ENCODE measurements at regions not wholly inside any gene's neighbourhood (a gene's known extent, or its start where the extent isn't known, plus 50 kb on each side); places are given as distances from the start of the nearest gene placed in this dataset.
"Not testable (repeated sequence)": the region's sequence is repeated elsewhere in the genome, so short reads cannot be mapped to it uniquely, and the experiment has no call there.

GRCh38 chr12:116327992-116328391 is 50.5 kb upstream of the MED13L start:
- DNase-seq (ENCODE audit: low read depth), result not testable (repeated sequence)

GRCh38 chr12:116331876-116332275 is 54.4 kb upstream of the MED13L start:
- DNase-seq (ENCODE audit: low read depth), result no peak

GRCh38 chr12:116332705-116333380 is 55.4 kb upstream of the MED13L start:
- no peak for DNase-seq (ENCODE audit: low read depth)

- no peak for DNase-seq (ENCODE audit: low read depth)
Measured at GRCh38 chr12:116333402-116333801, 55.9 kb upstream of the MED13L start.

DNA sequence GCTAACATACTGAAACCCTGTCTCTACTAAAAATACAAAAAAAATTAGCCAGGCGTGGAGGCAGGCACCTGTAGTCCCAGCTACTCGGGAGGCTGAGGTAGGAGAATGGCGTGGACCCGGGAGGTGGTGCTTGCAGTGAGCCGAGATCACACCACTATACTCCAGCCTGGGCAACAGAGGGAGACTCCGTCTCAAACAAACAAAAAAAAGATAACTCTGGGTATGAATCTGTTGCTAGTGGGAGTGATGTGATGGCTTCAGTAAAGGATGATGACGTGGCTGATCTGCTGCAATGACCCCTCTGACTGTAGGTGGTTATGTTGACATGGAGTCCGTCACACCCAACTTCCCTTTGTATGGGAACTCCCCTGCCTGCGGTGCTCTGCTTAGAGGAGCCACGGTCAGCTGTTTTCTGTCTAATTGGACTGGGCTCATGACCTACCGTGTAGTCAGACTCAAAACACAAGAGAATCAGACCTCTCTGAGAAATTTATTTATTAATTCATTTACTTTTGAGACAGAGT is 59.1 kb upstream of the MED13L start:
- DNase-seq (ENCODE audit: low read depth), result no peak

DNA sequence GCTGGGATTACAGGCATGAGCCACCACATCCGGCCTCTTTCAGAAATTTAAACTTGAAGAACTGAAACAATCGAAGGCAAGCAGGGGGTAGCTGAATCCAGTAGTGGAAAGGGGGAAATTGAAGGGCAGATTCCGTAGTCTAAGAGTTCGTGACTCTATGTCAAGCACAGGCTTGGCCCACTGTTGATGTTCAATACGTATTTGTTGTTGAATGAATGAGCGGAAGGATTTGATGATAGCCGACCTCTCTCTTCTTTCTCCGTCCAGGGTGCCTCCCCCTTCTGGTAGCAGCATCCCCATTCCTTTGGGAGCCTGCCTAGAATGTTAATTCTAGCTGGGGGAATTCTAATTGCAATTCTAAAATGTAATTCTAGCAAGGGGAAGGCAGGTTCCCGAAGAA is 59.8 kb upstream of the MED13L start:
- DNase-seq (ENCODE audit: low read depth), result no peak

DNA sequence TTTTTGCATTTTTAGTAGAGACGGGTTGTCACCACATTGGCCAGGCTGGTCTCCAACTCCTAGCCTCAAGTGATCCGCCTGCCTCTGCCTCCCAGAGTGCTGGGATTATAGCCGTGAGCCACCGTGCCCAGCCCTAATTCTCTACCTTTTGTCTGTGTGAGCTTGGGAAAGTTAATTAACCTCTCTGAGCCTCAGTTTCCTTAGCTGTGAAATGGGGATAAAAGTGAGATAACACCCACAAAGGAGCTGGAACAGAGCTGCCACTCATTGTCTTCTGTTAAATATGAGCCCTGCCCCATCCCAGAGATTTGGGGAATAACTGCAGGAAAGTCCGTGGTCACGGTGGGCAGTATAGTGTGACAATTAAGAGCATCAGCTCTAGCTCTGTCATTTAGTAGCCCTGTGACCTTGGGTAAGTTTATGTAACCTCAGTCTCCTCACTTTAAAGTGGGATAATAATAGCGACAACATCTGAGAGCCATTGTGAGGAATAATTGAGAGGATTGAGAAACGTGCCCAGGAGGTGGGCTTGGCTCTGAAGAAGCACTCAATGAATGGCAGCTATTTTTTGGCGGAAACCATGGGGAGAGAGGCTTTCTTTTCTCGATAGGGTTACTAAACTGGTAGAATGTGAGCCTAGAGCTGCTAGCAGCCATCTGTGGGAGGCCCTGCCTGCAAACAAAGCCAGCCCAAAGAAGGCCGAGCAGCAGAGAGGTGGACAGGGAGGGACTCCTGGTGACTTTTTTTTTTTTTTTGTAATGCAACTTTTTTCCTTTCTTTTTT is 60.8 kb upstream of the MED13L start:
- DNase-seq (ENCODE audit: low read depth), result no peak

- no peak for DNase-seq (ENCODE audit: low read depth)
Measured at GRCh38 chr12:116339062-116339461, 61.6 kb upstream of the MED13L start.

DNA sequence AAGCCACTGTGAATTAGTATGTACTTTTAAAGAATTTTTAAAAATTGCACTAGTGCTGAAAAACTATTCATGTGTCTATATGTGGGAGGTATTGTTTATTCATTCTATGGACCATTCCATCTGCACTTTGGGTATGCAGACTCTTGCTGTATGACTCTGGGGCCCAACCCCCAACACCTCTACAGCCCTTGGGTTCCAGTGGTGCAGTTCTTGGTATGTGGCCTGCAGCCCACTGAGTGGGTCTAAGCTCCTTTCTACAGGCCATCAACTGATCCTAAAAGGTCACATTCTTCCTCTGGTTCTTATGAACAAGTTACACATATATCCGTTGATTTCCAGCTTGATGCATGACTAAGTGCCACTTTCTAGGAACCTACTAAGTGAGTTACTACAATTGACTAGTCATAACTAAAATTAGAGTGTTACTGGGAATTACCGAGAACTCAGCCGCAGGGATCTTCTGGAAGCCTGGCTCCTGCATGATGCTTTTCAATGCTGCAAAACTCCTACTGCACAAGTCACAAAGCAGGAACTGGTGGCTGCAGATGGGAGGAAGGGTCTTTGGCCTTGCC is 62.4 kb upstream of the MED13L start:
- DNase-seq (ENCODE audit: low read depth), result no peak

- DNase-seq (ENCODE audit: low read depth), result no peak
Measured at GRCh38 chr12:116343331-116343884, 65.9 kb upstream of the MED13L start.

DNA sequence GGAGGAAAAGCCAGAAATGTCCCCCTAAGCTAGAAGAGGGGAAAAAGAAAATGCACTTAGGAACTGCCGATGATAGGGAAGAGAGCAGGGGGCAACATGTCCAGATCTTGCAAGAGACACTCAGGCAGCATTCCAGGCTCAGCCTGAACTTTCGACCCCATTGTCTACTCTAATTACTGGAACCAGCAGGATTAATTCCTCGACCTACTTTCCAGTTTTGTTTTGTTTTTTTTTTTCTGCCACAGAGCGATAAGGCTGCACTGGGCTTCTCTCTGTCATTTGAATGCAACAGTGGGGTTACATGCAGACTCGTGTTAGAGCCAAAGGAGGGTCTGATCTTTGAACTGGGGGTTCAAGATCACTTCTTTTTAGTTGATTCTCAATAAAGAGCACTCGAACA is 68.7 kb upstream of the MED13L start:
- no peak for DNase-seq (ENCODE audit: low read depth)

DNA sequence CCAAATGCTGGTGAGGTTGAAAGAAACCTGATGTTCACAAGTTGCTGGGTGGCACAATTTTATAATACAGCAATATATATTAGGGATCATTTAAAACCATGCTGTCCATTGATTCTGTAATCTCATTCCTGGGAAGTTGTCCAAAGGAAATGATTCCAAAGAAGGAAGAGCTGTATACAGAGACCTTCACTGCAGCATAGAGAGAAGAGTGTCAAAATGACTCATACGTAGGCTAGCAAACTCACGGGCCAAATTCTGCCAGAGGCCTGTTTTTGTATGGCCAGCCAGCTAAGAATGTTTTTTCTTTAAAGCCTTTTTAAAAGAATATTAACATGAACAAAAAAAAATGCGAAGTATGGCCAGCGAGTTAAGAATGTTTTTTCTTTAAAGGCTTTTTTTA is 69.2 kb upstream of the MED13L start:
- DNase-seq (ENCODE audit: low read depth), result no peak

DNA sequence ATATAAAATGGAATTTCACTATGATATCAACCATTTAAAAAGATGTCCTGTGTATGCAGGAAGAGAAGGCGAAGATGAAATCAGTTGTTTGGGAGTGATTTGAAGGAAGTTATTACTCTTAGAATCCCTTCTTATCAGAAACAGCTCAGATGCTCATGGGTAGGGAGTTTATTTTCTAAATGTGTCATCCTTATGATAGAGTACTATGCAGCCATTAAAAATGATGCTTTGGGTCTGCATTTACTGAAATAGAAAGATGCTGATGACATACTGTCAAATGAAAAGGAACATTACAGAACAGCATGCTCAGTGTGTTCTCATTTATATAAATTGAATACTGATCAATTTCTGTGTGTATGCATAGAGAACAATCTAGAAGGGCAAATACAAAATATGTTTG is 69.8 kb upstream of the MED13L start:
- DNase-seq (ENCODE audit: low read depth), result no peak

DNA sequence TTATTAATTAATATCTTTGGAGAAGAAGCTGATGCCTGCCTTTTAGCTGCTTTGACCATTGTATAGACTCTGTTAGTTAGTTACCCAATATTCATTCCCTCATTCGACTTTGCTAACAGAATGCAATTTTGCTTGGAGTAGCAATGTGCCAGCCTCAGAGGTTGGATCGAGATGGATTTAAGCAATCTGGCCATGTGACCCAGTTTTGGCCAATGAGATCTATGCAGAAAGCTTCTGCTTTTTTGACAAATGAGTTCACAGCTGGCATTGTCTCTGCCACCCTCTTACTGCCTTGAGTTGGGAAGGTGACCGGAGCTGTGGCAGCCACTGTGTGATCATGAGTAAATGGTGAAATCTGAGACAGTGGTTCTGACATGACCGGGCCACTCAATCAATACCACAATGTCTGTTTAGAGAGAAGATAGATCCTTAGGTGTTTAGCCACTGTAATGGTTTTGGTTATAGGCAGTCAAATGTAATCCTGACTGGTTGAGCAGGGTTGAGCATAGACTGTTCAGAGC is 74.9 kb upstream of the MED13L start:
- no peak for DNase-seq (ENCODE audit: low read depth)

DNA sequence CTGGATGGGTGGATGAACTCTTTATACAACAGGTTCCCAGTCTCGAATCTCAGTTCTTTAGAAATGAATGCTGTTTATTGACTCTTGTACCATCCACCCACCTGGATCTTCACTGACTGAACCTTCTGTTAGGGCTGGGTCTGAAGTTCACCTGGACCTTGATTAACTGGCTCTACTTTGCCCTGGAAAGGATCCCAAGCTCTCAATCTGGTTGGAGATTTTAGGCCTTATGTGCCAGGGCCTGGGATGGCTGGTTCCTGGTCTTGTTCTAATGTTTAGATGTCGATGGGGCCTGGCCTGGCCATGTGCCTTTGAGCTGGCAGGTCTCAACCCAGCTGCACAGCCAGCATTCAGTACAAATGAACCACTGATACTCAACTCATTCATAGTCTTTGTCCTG is 76.5 kb upstream of the MED13L start:
- DNase-seq (ENCODE audit: low read depth), result no peak

GRCh38 chr12:116354534-116354933 is 77.0 kb upstream of the MED13L start:
- no peak for DNase-seq (ENCODE audit: low read depth)

GRCh38 chr12:116354950-116355783 is 77.7 kb upstream of the MED13L start:
- no peak for DNase-seq (ENCODE audit: low read depth)

- DNase-seq (ENCODE audit: low read depth), result no peak
Measured at GRCh38 chr12:116358536-116358892, 81.0 kb upstream of the MED13L start.

GRCh38 chr12:116358893-116359761 is 81.6 kb upstream of the MED13L start:
- peak; percentile 45 for DNase-seq (ENCODE audit: low read depth)

- peak; percentile 5 for DNase-seq (ENCODE audit: low read depth)
Measured at GRCh38 chr12:116360579-116361413, 83.3 kb upstream of the MED13L start.
